ENCODE measurements at regions not wholly inside any gene's neighbourhood (a gene's known extent, or its start where the extent isn't known, plus 50 kb on each side); places are given as distances from the start of the nearest gene placed in this dataset.

- TF ChIP-seq CTCF (IDR thresholded peaks at IDR 0.05; ENCODE audit: extremely low read depth in 1 of 2, insufficient read depth in 1 of 2, low read depth in 1 of 2, low read length in 2 of 2): no peak
- no peak for TF ChIP-seq POLR2A (IDR thresholded peaks at IDR 0.05; ENCODE audit: low read depth, low read length)
- TF ChIP-seq EZH2 (IDR thresholded peaks at IDR 0.05; ENCODE audit: borderline replicate concordance, low read depth, low read length, severe bottlenecking): no peak
- TF ChIP-seq POLR2AphosphoS5 (IDR thresholded peaks at IDR 0.05; ENCODE audit: insufficient read depth, low read depth, low read length): no peak
Measured at GRCh38 chr5:33375900-33376299, 64.9 kb upstream of the TARS1 start.

Measured in endothelial cell of umbilical vein (primary cell).